DOHH2 (cell line): ENCODE measurements at regions not wholly inside any gene's neighbourhood (a gene's known extent, or its start where the extent isn't known, plus 50 kb on each side); places are given as distances from the start of the nearest gene placed in this dataset.

Experiments
- H3F3A ChIP-seq: fragments of 200-600 bp; sonication (generic), shearing (Covaris generic); 2 replicates; pipeline ENCODE4 v1.6.0; 2016; ENCODE audit warnings: antibody characterized with exemption, mild to moderate bottlenecking; ENCODE audit not compliant: control insufficient read depth, insufficient read depth
- H3K27ac ChIP-seq: fragments of 200-600 bp; sonication (generic); 2 replicates; pipeline ENCODE4 v1.5.1; 2014; ENCODE audit warnings: low read depth, mild to moderate bottlenecking, low read length, moderate library complexity
- H3K27me3 ChIP-seq: fragments of 200-600 bp; sonication (generic); 2 replicates; pipeline ENCODE4 v1.6.1; 2014; ENCODE audit warnings: mild to moderate bottlenecking, low read length, mixed read lengths; ENCODE audit not compliant: control insufficient read depth
- H3K36me3 ChIP-seq: fragments of 200-600 bp; sonication (generic); 2 replicates; pipeline ENCODE4 v1.6.1; 2014; ENCODE audit warnings: mild to moderate bottlenecking, low read length, moderate library complexity, mixed read lengths; ENCODE audit not compliant: control insufficient read depth
- H3K4me1 ChIP-seq: fragments of 200-600 bp; sonication (generic); 2 replicates; pipeline ENCODE4 v1.6.1; 2014; ENCODE audit warnings: mild to moderate bottlenecking, low read length, mixed read lengths; ENCODE audit not compliant: control insufficient read depth
- H3K4me2 ChIP-seq: fragments of 200-600 bp; sonication (generic); 2 replicates; pipeline ENCODE4 v1.6.0; 2014; ENCODE audit warnings: mild to moderate bottlenecking, low read length, moderate library complexity
- H3K4me3 ChIP-seq: fragments of 200-600 bp; sonication (generic); 2 replicates; pipeline ENCODE4 v1.5.1; 2014; ENCODE audit warnings: mild to moderate bottlenecking, low read length, mixed read lengths
- H3K79me2 ChIP-seq: fragments of 200-600 bp; sonication (generic); 2 replicates; pipeline ENCODE4 v1.6.1; 2014; ENCODE audit warnings: mild to moderate bottlenecking, low read length, mixed read lengths; ENCODE audit not compliant: control insufficient read depth
- H3K9me2 ChIP-seq: fragments of 200-600 bp; sonication (generic); replicated peaks from 2 replicates; pipeline ENCODE4 v1.6.1; 2014; ENCODE audit warnings: mild to moderate bottlenecking, low read length, mixed read lengths; ENCODE audit not compliant: control insufficient read depth
- H3K9me3 ChIP-seq: fragments of 200-600 bp; sonication (generic); 2 replicates; pipeline ENCODE4 v1.6.1; 2014; ENCODE audit warnings: antibody characterized with exemption, low read length, mixed read lengths; ENCODE audit not compliant: control insufficient read depth, insufficient read depth
- H4K20me1 ChIP-seq: fragments of 200-600 bp; sonication (generic); 2 replicates; pipeline ENCODE4 v1.6.0; 2014; ENCODE audit warnings: low read depth, mild to moderate bottlenecking, antibody characterized with exemption, low read length, moderate library complexity; ENCODE audit not compliant: control insufficient read depth, insufficient read depth
- CTCF ChIP-seq: fragments of 200-600 bp; sonication (generic); IDR thresholded peaks from one replicate; pipeline ENCODE4 v1.5.1; 2014; ENCODE audit warnings: antibody characterized with exemption, mild to moderate bottlenecking, low read depth, low read length; ENCODE audit not compliant: poor library complexity, severe bottlenecking
- EZH2phosphoT487 ChIP-seq: fragments of 200-600 bp; sonication (generic); IDR thresholded peaks from 2 replicates; pipeline ENCODE4 v1.6.1; 2017; ENCODE audit warnings: borderline replicate concordance, mild to moderate bottlenecking, antibody characterized with exemption, low read length, moderate library complexity, mixed read lengths

DNA sequence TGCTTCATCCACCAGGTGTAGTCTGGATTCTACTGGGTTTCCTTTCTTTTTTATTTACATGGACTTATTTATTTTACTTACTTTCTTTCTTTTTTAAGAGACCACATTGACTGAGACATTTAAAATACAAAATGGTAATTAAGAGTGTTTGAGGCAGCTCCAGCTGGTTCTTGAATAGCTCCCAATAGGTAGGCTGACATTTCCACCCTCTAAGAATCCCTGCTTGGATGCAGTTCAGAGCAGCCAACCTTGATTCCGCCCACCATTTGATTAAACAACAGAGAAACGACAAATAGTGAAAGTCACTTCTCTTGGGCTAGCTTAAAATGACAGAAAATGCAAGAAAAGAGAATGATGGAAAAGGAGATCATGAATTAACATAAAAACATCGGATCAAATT is 270.5 kb downstream of the TUSC7 start:
- H3K4me1 ChIP-seq, result no peaks in the 10 kb centered on the region
- H4K20me1 ChIP-seq, result no peaks in the 10 kb centered on the region
- no peaks in the 10 kb centered on the region for H3K79me2 ChIP-seq
- no peak overlapping the region for H3K4me3 ChIP-seq
- H3K36me3 ChIP-seq, result no peaks in the 10 kb centered on the region
- H3K27me3 ChIP-seq, result no peaks in the 10 kb centered on the region
- H3K4me2 ChIP-seq, result no peak overlapping the region
- no peaks in the 10 kb centered on the region for H3K9me2 ChIP-seq
- no peaks in the 10 kb centered on the region for H3F3A ChIP-seq
- H3K27ac ChIP-seq, result no peak overlapping the region
- no peak for TF ChIP-seq EZH2phosphoT487
- no peak for TF ChIP-seq CTCF
- no peaks in the 10 kb centered on the region for H3K9me3 ChIP-seq

DNA sequence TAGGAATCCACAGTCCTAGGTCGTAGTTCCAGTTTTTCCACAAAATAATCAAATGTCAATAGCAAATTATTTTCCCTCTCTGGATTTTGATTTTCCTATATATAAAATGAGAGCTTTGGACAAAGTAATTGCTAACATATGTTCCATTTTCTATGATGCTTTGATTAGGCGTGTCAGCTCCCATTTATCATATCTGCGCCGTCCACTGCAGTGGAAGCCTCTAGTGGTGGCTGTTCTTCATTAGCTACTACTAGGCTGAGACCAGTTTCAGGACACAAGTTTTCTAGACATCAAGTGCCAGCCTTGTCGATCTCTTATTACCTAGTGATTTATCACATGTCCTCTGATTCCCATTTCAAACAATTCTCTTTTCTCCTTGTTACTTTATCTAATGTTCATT is 271.5 kb downstream of the TUSC7 start:
- no peaks in the 10 kb centered on the region for H3K27me3 ChIP-seq
- no peaks in the 10 kb centered on the region for H3K36me3 ChIP-seq
- TF ChIP-seq CTCF, result no peak
- no peak for TF ChIP-seq EZH2phosphoT487
- H4K20me1 ChIP-seq, result no peaks in the 10 kb centered on the region
- no peaks in the 10 kb centered on the region for H3K4me1 ChIP-seq
- no peaks in the 10 kb centered on the region for H3K9me3 ChIP-seq
- no peaks in the 10 kb centered on the region for H3F3A ChIP-seq
- H3K4me2 ChIP-seq, result no peak overlapping the region
- no peaks in the 10 kb centered on the region for H3K79me2 ChIP-seq
- no peaks in the 10 kb centered on the region for H3K9me2 ChIP-seq
- no peak overlapping the region for H3K4me3 ChIP-seq
- no peak overlapping the region for H3K27ac ChIP-seq

DNA sequence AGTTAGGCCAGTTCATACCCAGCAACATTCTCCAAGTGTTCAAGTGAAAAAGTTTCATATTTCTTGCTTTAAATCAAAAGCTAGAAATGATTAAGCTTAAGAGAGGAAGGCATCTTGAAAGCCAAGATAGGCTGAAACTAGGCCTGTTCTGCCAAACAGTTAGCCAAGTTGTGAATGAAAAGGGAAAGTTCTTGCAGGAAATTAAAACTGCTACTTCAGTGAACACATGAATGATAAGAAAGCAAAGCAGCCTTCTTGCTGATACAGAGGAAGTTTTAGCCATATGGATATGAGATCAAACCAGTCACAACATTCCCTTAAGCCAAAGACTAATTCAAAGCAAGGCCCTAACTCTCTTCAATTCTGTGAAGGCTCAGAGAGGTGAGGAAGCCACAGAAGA is 274.7 kb downstream of the TUSC7 start:
- Histone ChIP-seq H3K4me3 (no peak overlapping the region), H3K36me3 (no peaks in the 10 kb centered on the region), H3K4me1 (no peaks in the 10 kb centered on the region), H3F3A (no peaks in the 10 kb centered on the region), H4K20me1 (no peaks in the 10 kb centered on the region), H3K27ac (no peak overlapping the region), H3K27me3 (no peaks in the 10 kb centered on the region), H3K79me2 (no peaks in the 10 kb centered on the region), H3K4me2 (no peak overlapping the region), H3K9me3 (no peaks in the 10 kb centered on the region), H3K9me2 (no peaks in the 10 kb centered on the region)
- TF ChIP-seq EZH2phosphoT487 (no peak), CTCF (no peak)
